HEK293 (cell line): ENCODE measurements at regions not wholly inside any gene's neighbourhood (a gene's known extent, or its start where the extent isn't known, plus 50 kb on each side); places are given as distances from the start of the nearest gene placed in this dataset.

ENCODE experiments used
- CTCF ChIA-PET: fragments of 350-600 bp; formaldehyde crosslinking; extraction: SDS; loops from one replicate; lab custom pipeline; 2021; ENCODE audit warnings: antibody characterized with exemption; lab: Yijun Ruan, JAX
- POLR2A ChIA-PET: fragments of 300-600 bp; formaldehyde crosslinking; extraction: SDS; loops from one replicate; lab custom pipeline; 2020; ENCODE audit warnings: antibody characterized with exemption, inconsistent platforms; lab: Yijun Ruan, JAX
- H3K27ac ChIP-seq: fragments of 200-500 bp; sonication (Bioruptor generic); 2 replicates; pipeline ENCODE4 v1.5.1; 2014; ENCODE audit warnings: low read depth, low read length, control low read depth, inconsistent platforms; ENCODE audit errors: extremely low read depth
- H3K36me3 ChIP-seq, 2 experiments: fragments of 200-500 bp in 1 of 2; sonication (Bioruptor generic) in 1 of 2; 1 replicate in 1 of 2; 2 replicates in 1 of 2; pipeline ENCODE4 v1.5.1; 2014 to 2017; ENCODE audit warnings: inconsistent platforms in 2 of 2, low read length in 2 of 2; ENCODE audit not compliant: control insufficient read depth in 2 of 2, insufficient read depth in 1 of 2
- H3K4me1 ChIP-seq: fragments of 200-500 bp; sonication (Bioruptor generic); 2 replicates; pipeline ENCODE4 v1.5.1; 2014; ENCODE audit warnings: mild to moderate bottlenecking, low read length, inconsistent platforms; ENCODE audit not compliant: control insufficient read depth, insufficient read depth
- H3K4me3 ChIP-seq: 2 replicates; pipeline ENCODE4 v1.5.1; 2011; ENCODE audit warnings: low read depth, mild to moderate bottlenecking, control low read depth, low read length, moderate library complexity
- H3K9me3 ChIP-seq: fragments of 200-500 bp; sonication (Bioruptor generic); 2 replicates; pipeline ENCODE4 v1.5.1; 2014; ENCODE audit warnings: low read depth, low read length, inconsistent platforms; ENCODE audit not compliant: control insufficient read depth, insufficient read depth
- HOXC10 ChIP-seq: sonication (generic); formaldehyde crosslinking; IDR thresholded peaks from 2 replicates; pipeline ENCODE4 v1.8.1; 2023; ENCODE audit warnings: mild to moderate bottlenecking, missing genetic modification reagents
- RBAK ChIP-seq: fragments of 450-650 bp; formaldehyde crosslinking; IDR thresholded peaks from 2 replicates; pipeline ENCODE4 v1.5.1; 2016; ENCODE audit warnings: missing biosample characterization, missing genetic modification characterization
- SCRT2 ChIP-seq: fragments of 450-650 bp; formaldehyde crosslinking; IDR thresholded peaks from 2 replicates; pipeline ENCODE4 v1.5.1; 2016; ENCODE audit warnings: missing biosample characterization, missing genetic modification characterization
- ZBTB1 ChIP-seq: fragments of 450-650 bp; formaldehyde crosslinking; IDR thresholded peaks from 2 replicates; pipeline ENCODE4 v1.5.1; 2016; ENCODE audit warnings: missing biosample characterization, missing genetic modification characterization
- ZFP37 ChIP-seq: fragments of 450-650 bp; formaldehyde crosslinking; IDR thresholded peaks from 2 replicates; pipeline ENCODE4 v1.5.1; 2016; ENCODE audit warnings: missing biosample characterization, missing genetic modification characterization
- ZNF140 ChIP-seq: fragments of 450-650 bp; formaldehyde crosslinking; IDR thresholded peaks from 2 replicates; pipeline ENCODE4 v1.5.1; 2016; ENCODE audit warnings: missing biosample characterization, missing genetic modification characterization
- ZNF335 ChIP-seq: fragments of 450-650 bp; formaldehyde crosslinking; conservative IDR thresholded peaks from 2 replicates; pipeline ENCODE4 v1.5.1; 2016; ENCODE audit warnings: missing biosample characterization, missing genetic modification characterization
- ZNF416 ChIP-seq: fragments of 450-650 bp; formaldehyde crosslinking; IDR thresholded peaks from 2 replicates; pipeline ENCODE4 v1.5.1; 2016; ENCODE audit warnings: missing biosample characterization, missing genetic modification characterization
- ZNF501 ChIP-seq: fragments of 450-650 bp; formaldehyde crosslinking; IDR thresholded peaks from 2 replicates; pipeline ENCODE4 v1.5.1; 2016; ENCODE audit warnings: missing biosample characterization, missing genetic modification characterization
- ZNF544 ChIP-seq: fragments of 450-650 bp; formaldehyde crosslinking; IDR thresholded peaks from 2 replicates; pipeline ENCODE4 v1.5.0; 2017; ENCODE audit warnings: missing biosample characterization, missing genetic modification characterization
- ZNF624 ChIP-seq: fragments of 450-650 bp; formaldehyde crosslinking; IDR thresholded peaks from 2 replicates; pipeline ENCODE4 v1.5.1; 2017; ENCODE audit warnings: missing biosample characterization, missing genetic modification characterization
- ZNF777 ChIP-seq: fragments of 450-650 bp; formaldehyde crosslinking; IDR thresholded peaks from 2 replicates; pipeline ENCODE4 v1.5.1; 2017; ENCODE audit warnings: missing biosample characterization, missing genetic modification characterization, borderline replicate concordance
- ZSCAN23 ChIP-seq: fragments of 450-650 bp; formaldehyde crosslinking; IDR thresholded peaks from 2 replicates; pipeline ENCODE4 v1.5.1; 2016; ENCODE audit warnings: missing biosample characterization, missing genetic modification characterization
- TF ChIP-seq, protein P1 (sequence below): fragments of 450-650 bp; formaldehyde crosslinking; IDR thresholded peaks from 2 replicates; pipeline ENCODE4 v1.5.1; 2017; ENCODE audit warnings: missing biosample characterization, missing genetic modification characterization
- TF ChIP-seq, protein P2 (sequence below): fragments of 450-650 bp; formaldehyde crosslinking; IDR thresholded peaks from 2 replicates; pipeline ENCODE4 v1.5.1; 2016; ENCODE audit warnings: missing biosample characterization, missing genetic modification characterization
- TF ChIP-seq, protein P3 (sequence below): fragments of 450-650 bp; formaldehyde crosslinking; IDR thresholded peaks from 2 replicates; pipeline ENCODE4 v1.5.1; 2017; ENCODE audit warnings: missing biosample characterization, missing genetic modification characterization
- TF ChIP-seq, protein P4 (sequence below): fragments of 450-650 bp; IDR thresholded peaks from 2 replicates; pipeline ENCODE4 v1.5.1; 2018; ENCODE audit warnings: missing biosample characterization, mild to moderate bottlenecking, missing genetic modification characterization
- TF ChIP-seq, protein P5 (sequence below): fragments of 450-650 bp; formaldehyde crosslinking; IDR thresholded peaks from 2 replicates; pipeline ENCODE4 v1.5.1; 2016; ENCODE audit warnings: missing biosample characterization, missing genetic modification characterization

DNA sequence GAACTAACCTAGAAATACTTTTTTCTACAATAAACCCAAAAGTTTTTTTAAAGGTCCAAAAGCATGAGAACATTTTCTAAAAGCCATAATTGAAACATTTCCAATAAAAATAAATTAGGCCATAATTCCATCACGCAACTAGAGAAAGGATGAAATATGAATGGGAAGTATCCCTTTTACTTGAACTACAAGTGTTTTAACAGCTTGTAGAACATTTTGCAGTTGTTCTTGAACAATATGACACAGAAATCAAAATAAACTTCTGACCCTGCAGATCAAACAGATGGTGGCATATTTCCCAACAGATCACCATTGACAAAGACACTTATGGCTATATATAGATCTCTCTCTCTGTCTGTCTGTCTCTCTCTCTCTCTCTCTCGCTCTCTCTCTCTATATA, 624.4 kb downstream of the PSAT1 start:
- Histone ChIP-seq H3K27ac (no peak overlapping the region), H3K36me3 (no peaks in the 10 kb centered on the region), H3K4me1 (no peaks in the 10 kb centered on the region), H3K9me3 (no peaks in the 10 kb centered on the region), H3K4me3 (no peak overlapping the region)
- ChIA-PET CTCF (no interaction called here), POLR2A (no interaction called here)
- TF ChIP-seq ZNF501 (tag by site-specific recombination): no peak
- TF ChIP-seq ZNF544 (tag by site-specific recombination): no peak
- no peak for TF ChIP-seq ZFP37 (tag by site-specific recombination)
- no peak for TF ChIP-seq RBAK (tag by site-specific recombination)
- TF ChIP-seq ZNF777 (tag by site-specific recombination): no peak
- no peak for TF ChIP-seq ZSCAN23 (tag by site-specific recombination)
- TF ChIP-seq, protein P1, sequence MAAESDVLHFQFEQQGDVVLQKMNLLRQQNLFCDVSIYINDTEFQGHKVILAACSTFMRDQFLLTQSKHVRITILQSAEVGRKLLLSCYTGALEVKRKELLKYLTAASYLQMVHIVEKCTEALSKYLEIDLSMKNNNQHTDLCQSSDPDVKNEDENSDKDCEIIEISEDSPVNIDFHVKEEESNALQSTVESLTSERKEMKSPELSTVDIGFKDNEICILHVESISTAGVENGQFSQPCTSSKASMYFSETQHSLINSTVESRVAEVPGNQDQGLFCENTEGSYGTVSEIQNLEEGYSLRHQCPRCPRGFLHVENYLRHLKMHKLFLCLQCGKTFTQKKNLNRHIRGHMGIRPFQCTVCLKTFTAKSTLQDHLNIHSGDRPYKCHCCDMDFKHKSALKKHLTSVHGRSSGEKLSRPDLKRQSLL: no peak
- TF ChIP-seq ZNF416: no peak
- no peak for TF ChIP-seq ZNF335 (tag by site-specific recombination)
- TF ChIP-seq, protein P2, sequence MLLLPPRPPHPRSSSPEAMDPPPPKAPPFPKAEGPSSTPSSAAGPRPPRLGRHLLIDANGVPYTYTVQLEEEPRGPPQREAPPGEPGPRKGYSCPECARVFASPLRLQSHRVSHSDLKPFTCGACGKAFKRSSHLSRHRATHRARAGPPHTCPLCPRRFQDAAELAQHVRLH: no peak
- TF ChIP-seq, protein P3, sequence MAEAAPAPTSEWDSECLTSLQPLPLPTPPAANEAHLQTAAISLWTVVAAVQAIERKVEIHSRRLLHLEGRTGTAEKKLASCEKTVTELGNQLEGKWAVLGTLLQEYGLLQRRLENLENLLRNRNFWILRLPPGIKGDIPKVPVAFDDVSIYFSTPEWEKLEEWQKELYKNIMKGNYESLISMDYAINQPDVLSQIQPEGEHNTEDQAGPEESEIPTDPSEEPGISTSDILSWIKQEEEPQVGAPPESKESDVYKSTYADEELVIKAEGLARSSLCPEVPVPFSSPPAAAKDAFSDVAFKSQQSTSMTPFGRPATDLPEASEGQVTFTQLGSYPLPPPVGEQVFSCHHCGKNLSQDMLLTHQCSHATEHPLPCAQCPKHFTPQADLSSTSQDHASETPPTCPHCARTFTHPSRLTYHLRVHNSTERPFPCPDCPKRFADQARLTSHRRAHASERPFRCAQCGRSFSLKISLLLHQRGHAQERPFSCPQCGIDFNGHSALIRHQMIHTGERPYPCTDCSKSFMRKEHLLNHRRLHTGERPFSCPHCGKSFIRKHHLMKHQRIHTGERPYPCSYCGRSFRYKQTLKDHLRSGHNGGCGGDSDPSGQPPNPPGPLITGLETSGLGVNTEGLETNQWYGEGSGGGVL (tag by site-specific recombination): no peak

DNA sequence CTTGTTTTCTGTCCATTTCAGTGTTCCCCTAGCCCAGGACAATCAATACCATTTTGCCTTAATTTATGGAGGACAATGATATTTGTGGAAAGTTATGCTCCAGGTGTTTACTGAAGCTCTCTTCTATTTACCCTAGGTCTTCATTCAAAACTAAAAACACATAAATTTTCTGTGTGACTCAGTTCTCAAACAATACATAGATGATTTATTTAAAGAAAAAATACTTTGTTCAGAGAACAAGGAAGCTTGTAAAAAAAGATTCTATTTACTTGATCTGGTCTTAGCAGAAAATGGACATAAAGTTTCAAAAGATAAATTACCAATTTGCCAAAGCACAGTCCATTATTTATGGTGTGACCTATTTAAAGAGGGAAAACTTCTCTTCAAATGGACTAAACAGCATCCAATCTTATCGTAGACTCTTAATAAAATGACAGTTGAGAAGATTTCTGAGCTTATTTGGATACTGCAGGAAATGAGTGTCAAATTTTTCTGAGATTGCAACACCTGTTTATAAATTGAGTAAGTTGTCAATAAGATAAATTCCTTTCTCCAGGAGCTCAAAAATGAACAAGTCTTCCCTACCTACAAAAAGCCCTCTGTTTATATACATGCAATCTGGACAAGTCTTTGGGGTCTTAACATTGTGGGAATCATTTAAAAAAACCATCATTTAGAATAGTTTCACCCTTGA, 627.2 kb downstream of the PSAT1 start:
- CTCF ChIA-PET: interaction anchor here (0.6 to 0.8 kb wide), 2 partner anchors 11 to 1008 kb away, joined by 3 read pairs; no protein-coding TSS in a partner anchor

More for the DNA sequence above, 627.2 kb downstream of the PSAT1 start:
- Histone ChIP-seq H3K27ac (no peak overlapping the region), H3K4me1 (no peaks in the 10 kb centered on the region), H3K36me3 (no peaks in the 10 kb centered on the region), H3K9me3 (no peaks in the 10 kb centered on the region), H3K4me3 (no peak overlapping the region)
- TF ChIP-seq ZBTB1 (tag by site-specific recombination) (no peak), SCRT2 (tag by site-specific recombination) (no peak), HOXC10 (CRISPR knock-in tag) (no peak), ZNF624 (tag by site-specific recombination) (no peak), ZNF140 (tag by site-specific recombination) (no peak)
- TF ChIP-seq, protein P4, sequence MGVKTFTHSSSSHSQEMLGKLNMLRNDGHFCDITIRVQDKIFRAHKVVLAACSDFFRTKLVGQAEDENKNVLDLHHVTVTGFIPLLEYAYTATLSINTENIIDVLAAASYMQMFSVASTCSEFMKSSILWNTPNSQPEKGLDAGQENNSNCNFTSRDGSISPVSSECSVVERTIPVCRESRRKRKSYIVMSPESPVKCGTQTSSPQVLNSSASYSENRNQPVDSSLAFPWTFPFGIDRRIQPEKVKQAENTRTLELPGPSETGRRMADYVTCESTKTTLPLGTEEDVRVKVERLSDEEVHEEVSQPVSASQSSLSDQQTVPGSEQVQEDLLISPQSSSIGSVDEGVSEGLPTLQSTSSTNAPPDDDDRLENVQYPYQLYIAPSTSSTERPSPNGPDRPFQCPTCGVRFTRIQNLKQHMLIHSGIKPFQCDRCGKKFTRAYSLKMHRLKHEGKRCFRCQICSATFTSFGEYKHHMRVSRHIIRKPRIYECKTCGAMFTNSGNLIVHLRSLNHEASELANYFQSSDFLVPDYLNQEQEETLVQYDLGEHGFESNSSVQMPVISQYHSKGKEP (tag by site-specific recombination): no peak
- TF ChIP-seq, protein P5, sequence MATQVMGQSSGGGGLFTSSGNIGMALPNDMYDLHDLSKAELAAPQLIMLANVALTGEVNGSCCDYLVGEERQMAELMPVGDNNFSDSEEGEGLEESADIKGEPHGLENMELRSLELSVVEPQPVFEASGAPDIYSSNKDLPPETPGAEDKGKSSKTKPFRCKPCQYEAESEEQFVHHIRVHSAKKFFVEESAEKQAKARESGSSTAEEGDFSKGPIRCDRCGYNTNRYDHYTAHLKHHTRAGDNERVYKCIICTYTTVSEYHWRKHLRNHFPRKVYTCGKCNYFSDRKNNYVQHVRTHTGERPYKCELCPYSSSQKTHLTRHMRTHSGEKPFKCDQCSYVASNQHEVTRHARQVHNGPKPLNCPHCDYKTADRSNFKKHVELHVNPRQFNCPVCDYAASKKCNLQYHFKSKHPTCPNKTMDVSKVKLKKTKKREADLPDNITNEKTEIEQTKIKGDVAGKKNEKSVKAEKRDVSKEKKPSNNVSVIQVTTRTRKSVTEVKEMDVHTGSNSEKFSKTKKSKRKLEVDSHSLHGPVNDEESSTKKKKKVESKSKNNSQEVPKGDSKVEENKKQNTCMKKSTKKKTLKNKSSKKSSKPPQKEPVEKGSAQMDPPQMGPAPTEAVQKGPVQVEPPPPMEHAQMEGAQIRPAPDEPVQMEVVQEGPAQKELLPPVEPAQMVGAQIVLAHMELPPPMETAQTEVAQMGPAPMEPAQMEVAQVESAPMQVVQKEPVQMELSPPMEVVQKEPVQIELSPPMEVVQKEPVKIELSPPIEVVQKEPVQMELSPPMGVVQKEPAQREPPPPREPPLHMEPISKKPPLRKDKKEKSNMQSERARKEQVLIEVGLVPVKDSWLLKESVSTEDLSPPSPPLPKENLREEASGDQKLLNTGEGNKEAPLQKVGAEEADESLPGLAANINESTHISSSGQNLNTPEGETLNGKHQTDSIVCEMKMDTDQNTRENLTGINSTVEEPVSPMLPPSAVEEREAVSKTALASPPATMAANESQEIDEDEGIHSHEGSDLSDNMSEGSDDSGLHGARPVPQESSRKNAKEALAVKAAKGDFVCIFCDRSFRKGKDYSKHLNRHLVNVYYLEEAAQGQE (tag by site-specific recombination): no peak
- POLR2A ChIA-PET: no interaction called here
